ENCODE measurements at regions not wholly inside any gene's neighbourhood (a gene's known extent, or its start where the extent isn't known, plus 50 kb on each side); places are given as distances from the start of the nearest gene placed in this dataset.

DNA sequence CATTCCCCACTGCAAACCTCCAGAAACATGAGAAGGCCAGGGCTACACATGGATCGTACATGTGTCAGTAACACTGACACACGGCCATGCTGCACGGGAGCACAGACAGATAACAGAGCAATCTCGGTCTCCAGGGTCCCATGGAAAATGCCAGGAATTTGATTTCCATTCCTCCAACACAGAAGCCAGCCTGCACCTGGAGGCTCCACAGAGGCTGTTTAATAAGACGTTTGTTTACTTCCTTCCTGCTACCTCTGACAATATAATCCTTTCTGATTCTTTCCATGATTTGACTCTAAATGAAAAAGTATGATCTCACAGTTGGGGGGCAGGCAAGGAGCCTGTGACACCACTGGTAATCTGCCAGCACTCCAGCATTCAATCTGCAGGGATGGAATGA lies 210.9 kb upstream of the DDX18 start:
- TF ChIP-seq, protein P1, sequence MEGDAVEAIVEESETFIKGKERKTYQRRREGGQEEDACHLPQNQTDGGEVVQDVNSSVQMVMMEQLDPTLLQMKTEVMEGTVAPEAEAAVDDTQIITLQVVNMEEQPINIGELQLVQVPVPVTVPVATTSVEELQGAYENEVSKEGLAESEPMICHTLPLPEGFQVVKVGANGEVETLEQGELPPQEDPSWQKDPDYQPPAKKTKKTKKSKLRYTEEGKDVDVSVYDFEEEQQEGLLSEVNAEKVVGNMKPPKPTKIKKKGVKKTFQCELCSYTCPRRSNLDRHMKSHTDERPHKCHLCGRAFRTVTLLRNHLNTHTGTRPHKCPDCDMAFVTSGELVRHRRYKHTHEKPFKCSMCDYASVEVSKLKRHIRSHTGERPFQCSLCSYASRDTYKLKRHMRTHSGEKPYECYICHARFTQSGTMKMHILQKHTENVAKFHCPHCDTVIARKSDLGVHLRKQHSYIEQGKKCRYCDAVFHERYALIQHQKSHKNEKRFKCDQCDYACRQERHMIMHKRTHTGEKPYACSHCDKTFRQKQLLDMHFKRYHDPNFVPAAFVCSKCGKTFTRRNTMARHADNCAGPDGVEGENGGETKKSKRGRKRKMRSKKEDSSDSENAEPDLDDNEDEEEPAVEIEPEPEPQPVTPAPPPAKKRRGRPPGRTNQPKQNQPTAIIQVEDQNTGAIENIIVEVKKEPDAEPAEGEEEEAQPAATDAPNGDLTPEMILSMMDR (IDR thresholded peaks at IDR 0.05): no peak
- TF ChIP-seq POLR2AphosphoS5 (IDR thresholded peaks at IDR 0.05) (no peak), POLR2A (IDR thresholded peaks at IDR 0.05) (no peak)
